HL-60 (cell line): ENCODE measurements at regions not wholly inside any gene's neighbourhood (a gene's known extent, or its start where the extent isn't known, plus 50 kb on each side); places are given as distances from the start of the nearest gene placed in this dataset.

Source experiments
- DNase-seq, 2 experiments: peaks; one replicate each; pipeline ENCODE4 v3.0.0-alpha.2; 2010 to 2020; ENCODE audit warnings: low read depth in 1 of 2, low spot score in 1 of 2
- H3K27ac ChIP-seq: fragments of 250-450 bp; sonication (Bioruptor Pico); replicated peaks from 2 replicates; pipeline ENCODE4 v1.5.1; 2020; ENCODE audit warnings: mild to moderate bottlenecking, moderate library complexity
- H3K27me3 ChIP-seq: fragments of 250-450 bp; sonication (Bioruptor Pico); 2 replicates; pipeline ENCODE4 v1.5.1; 2021; ENCODE audit warnings: mild to moderate bottlenecking, moderate library complexity; ENCODE audit not compliant: insufficient read depth, poor library complexity, severe bottlenecking
- H3K4me3 ChIP-seq: replicated peaks from 2 replicates; pipeline ENCODE4 v1.5.1; 2011; ENCODE audit warnings: mild to moderate bottlenecking, control low read depth, low read length; ENCODE audit not compliant: insufficient read depth
- GABPA ChIP-seq: IDR thresholded peaks from 2 replicates; pipeline ENCODE4 v1.6.1; 2012; ENCODE audit warnings: low read depth
- POLR2AphosphoS5 ChIP-seq: IDR thresholded peaks from 2 replicates; pipeline ENCODE4 v1.6.1; 2012; ENCODE audit warnings: low read depth
- REST ChIP-seq: IDR thresholded peaks from 2 replicates; pipeline ENCODE4 v1.6.1; 2012; ENCODE audit warnings: low read depth; ENCODE audit not compliant: insufficient replicate concordance
- SPI1 ChIP-seq: IDR thresholded peaks from 2 replicates; pipeline ENCODE4 v1.6.1; 2012; ENCODE audit warnings: low read depth, mild to moderate bottlenecking, borderline replicate concordance
- TF ChIP-seq, protein P1 (sequence below): IDR thresholded peaks from one replicate; pipeline ENCODE4 v1.5.1; 2011; ENCODE audit warnings: low read length, control low read depth, inconsistent platforms; ENCODE audit not compliant: insufficient read depth

DNA sequence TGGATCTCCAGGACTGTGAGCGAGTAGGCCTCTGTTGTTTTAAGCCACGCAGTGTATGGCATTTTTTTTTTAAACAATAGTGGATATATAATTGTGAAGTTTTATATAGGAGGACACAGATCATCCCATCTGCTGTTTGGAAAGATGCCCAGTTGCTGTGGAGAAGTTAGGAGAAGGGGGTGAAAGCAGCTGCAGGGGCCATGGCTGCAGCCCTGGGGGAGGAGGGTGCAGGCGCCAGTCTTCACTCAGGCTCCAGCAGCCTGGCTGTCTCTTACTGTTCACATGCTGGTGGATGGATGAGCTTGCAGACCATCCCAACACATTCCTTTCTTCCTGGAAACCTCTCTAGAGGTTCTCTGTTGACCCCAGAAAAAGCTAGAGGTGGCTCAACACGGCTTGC is 242.3 kb downstream of the TEX29 start:
- Histone ChIP-seq H3K27me3 (peaks cover 2% of the 10 kb centered on the region), H3K4me3 (no peak overlapping the region), H3K27ac (no peak overlapping the region)
- no peak for DNase-seq
- TF ChIP-seq, protein P1, sequence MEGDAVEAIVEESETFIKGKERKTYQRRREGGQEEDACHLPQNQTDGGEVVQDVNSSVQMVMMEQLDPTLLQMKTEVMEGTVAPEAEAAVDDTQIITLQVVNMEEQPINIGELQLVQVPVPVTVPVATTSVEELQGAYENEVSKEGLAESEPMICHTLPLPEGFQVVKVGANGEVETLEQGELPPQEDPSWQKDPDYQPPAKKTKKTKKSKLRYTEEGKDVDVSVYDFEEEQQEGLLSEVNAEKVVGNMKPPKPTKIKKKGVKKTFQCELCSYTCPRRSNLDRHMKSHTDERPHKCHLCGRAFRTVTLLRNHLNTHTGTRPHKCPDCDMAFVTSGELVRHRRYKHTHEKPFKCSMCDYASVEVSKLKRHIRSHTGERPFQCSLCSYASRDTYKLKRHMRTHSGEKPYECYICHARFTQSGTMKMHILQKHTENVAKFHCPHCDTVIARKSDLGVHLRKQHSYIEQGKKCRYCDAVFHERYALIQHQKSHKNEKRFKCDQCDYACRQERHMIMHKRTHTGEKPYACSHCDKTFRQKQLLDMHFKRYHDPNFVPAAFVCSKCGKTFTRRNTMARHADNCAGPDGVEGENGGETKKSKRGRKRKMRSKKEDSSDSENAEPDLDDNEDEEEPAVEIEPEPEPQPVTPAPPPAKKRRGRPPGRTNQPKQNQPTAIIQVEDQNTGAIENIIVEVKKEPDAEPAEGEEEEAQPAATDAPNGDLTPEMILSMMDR, result no peak
- TF ChIP-seq GABPA (no peak), REST (no peak), POLR2AphosphoS5 (no peak), SPI1 (no peak)

DNA sequence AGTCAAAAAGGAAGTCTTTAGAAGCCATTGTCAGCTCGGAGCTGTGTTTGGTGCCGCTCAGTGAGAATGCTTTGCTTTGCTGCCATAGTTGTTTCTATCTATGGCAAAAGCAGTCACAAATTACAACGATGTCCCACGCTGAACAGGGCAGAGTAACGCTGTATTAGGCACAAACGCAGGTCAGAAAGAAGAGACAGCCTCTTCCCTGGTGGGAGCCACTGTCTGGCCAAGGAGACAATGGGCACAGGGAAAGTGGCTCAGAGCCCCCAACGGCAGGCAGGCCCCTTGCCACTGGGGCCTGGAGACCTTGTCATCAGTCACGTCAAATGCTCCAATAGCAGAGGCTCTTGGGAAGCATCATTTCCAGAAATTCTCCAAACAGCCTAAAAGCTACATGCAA is 244.2 kb downstream of the TEX29 start:
- no peak overlapping the region for H3K4me3 ChIP-seq
- no peak for DNase-seq
- peaks cover 2% of the 10 kb centered on the region for H3K27me3 ChIP-seq
- TF ChIP-seq POLR2AphosphoS5 (no peak), REST (no peak), SPI1 (no peak), GABPA (no peak)
- TF ChIP-seq, protein P1, result no peak
- H3K27ac ChIP-seq, result no peak overlapping the region

DNA sequence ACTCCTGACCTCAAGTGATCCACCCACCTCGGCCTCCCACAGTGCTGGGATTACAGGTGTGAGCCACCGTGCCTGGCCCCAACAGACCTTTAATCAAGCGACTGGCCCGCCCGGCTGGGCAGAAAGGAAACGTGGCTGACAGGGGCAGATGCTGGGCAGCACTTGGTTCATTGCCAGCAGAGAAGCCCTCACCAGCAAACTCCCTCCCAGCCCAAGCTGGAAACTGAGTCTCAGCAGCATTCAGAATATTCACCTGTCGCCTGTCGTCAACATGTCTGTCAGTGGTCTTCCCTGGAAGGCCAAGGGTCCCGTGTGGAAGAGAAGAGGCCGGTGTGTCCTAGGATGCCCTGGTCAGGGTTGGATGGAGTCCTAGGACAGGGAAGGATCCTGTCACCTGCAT is 245.0 kb downstream of the TEX29 start:
- no peak for TF ChIP-seq SPI1
- no peak for TF ChIP-seq GABPA
- TF ChIP-seq, protein P1, result no peak
- TF ChIP-seq REST, result no peak
- TF ChIP-seq POLR2AphosphoS5, result no peak
- no peak for DNase-seq
- Histone ChIP-seq H3K4me3 (no peak overlapping the region), H3K27me3 (peaks cover 2% of the 10 kb centered on the region), H3K27ac (no peak overlapping the region)
